Astrocyte (in vitro differentiated cells and primary cell): ENCODE measurements at regions not wholly inside any gene's neighbourhood (a gene's known extent, or its start where the extent isn't known, plus 50 kb on each side); places are given as distances from the start of the nearest gene placed in this dataset.

Experiments used
- DNase-seq: peaks from one replicate; pipeline ENCODE4 v3.0.0-alpha.2; 2010; ENCODE audit warnings: low read depth
- FAIRE-seq: peaks from 2 replicates; lab custom pipeline; 2011; peaks lifted over from hg19 to GRCh38; lab: Jason Lieb, UNC
- H2AFZ ChIP-seq: 2 replicates; pipeline ENCODE4 v1.6.0; 2012; ENCODE audit warnings: low read depth, low read length, inconsistent platforms
- H3K27ac ChIP-seq: 2 replicates; pipeline ENCODE4 v1.5.1; 2011; ENCODE audit warnings: low read depth, low read length, inconsistent platforms
- H3K27me3 ChIP-seq: 2 replicates; pipeline ENCODE4 v1.6.0; 2011; ENCODE audit warnings: low read length, inconsistent platforms; ENCODE audit not compliant: insufficient read depth
- H3K36me3 ChIP-seq: 2 replicates; pipeline ENCODE4 v1.5.1; 2011; ENCODE audit warnings: low read length, inconsistent platforms; ENCODE audit not compliant: insufficient read depth
- H3K4me1 ChIP-seq: 2 replicates; pipeline ENCODE4 v1.5.1; 2011; ENCODE audit warnings: low read length, inconsistent platforms; ENCODE audit not compliant: insufficient read depth
- H3K4me2 ChIP-seq: 2 replicates; pipeline ENCODE4 v1.6.0; 2012; ENCODE audit warnings: low read length, inconsistent platforms
- H3K4me3 ChIP-seq: 2 replicates; pipeline ENCODE4 v1.5.1; 2011; ENCODE audit warnings: low read depth, mild to moderate bottlenecking, low read length, inconsistent platforms; ENCODE audit not compliant: insufficient read depth
- H3K79me2 ChIP-seq: 2 replicates; pipeline ENCODE4 v1.6.0; 2012; ENCODE audit warnings: mild to moderate bottlenecking, low read length, inconsistent platforms; ENCODE audit not compliant: insufficient read depth
- H3K9ac ChIP-seq: 2 replicates; pipeline ENCODE4 v1.6.0; 2012; ENCODE audit warnings: mild to moderate bottlenecking, low read length, inconsistent platforms
- H3K9me3 ChIP-seq: 2 replicates; pipeline ENCODE4 v1.5.1; 2012; ENCODE audit warnings: low read depth, mild to moderate bottlenecking, low read length, inconsistent platforms; ENCODE audit not compliant: insufficient read depth
- H4K20me1 ChIP-seq: 2 replicates; pipeline ENCODE4 v1.6.0; 2012; ENCODE audit warnings: low read length, inconsistent platforms; ENCODE audit not compliant: insufficient read depth
- H3K27ac Mint-ChIP-seq: one replicate; pipeline ENCODE4 v1.8.0; 2021; ENCODE audit warnings: mild to moderate bottlenecking, mixed read lengths; ENCODE audit not compliant: unreplicated experiment
- H3K27me3 Mint-ChIP-seq: one replicate; pipeline ENCODE4 v1.8.0; 2021; ENCODE audit warnings: low read depth, mixed read lengths; ENCODE audit not compliant: unreplicated experiment
- H3K36me3 Mint-ChIP-seq: one replicate; pipeline ENCODE4 v1.8.0; 2021; ENCODE audit warnings: low read depth, mixed read lengths; ENCODE audit not compliant: unreplicated experiment
- H3K4me1 Mint-ChIP-seq: one replicate; pipeline ENCODE4 v1.8.0; 2021; ENCODE audit warnings: low read depth, mixed read lengths; ENCODE audit not compliant: unreplicated experiment
- H3K4me3 Mint-ChIP-seq: one replicate; pipeline ENCODE4 v1.8.0; 2021; ENCODE audit warnings: mild to moderate bottlenecking, moderate library complexity, mixed read lengths; ENCODE audit not compliant: unreplicated experiment
- H3K9me3 Mint-ChIP-seq: one replicate; pipeline ENCODE4 v1.8.0; 2021; ENCODE audit warnings: mild to moderate bottlenecking, mixed read lengths; ENCODE audit not compliant: unreplicated experiment
- CTCF ChIP-seq: IDR thresholded peaks from 2 replicates; pipeline ENCODE4 v1.5.1; 2011; ENCODE audit warnings: low read depth, mild to moderate bottlenecking, inconsistent platforms, low read length, moderate library complexity; ENCODE audit not compliant: insufficient read depth
- EZH2 ChIP-seq: IDR thresholded peaks from 2 replicates; pipeline ENCODE4 v1.6.1; 2012; ENCODE audit warnings: mild to moderate bottlenecking, low read length, inconsistent platforms; ENCODE audit not compliant: insufficient read depth

- Histone ChIP-seq H3K79me2 (no peaks in the 10 kb centered on the region), H2AFZ (no peak overlapping the region), H3K4me3 (no peak overlapping the region), H4K20me1 (no peaks in the 10 kb centered on the region), H3K9me3 (no peaks in the 10 kb centered on the region), H3K27ac (no peak overlapping the region), H3K4me2 (no peak overlapping the region), H3K4me1 (no peaks in the 10 kb centered on the region), H3K9ac (no peak overlapping the region), H3K27me3 (no peaks in the 10 kb centered on the region), H3K36me3 (no peaks in the 10 kb centered on the region)
- H3K27ac Mint-ChIP-seq = no peak overlapping the region
- no peak for FAIRE-seq
- H3K4me1 Mint-ChIP-seq = peaks cover 2% of the 10 kb centered on the region
- TF ChIP-seq CTCF = no peak
- no peak for TF ChIP-seq EZH2
- H3K36me3 Mint-ChIP-seq = no peaks in the 10 kb centered on the region
- DNase-seq = no peak
- no peaks in the 10 kb centered on the region for H3K27me3 Mint-ChIP-seq
- no peaks in the 10 kb centered on the region for H3K9me3 Mint-ChIP-seq
- H3K4me3 Mint-ChIP-seq = no peak overlapping the region
These were observed 292.5 kb upstream of the SGK1 start for GRCh38 chr6:134610411-134610810.

- H3K36me3 ChIP-seq = no peaks in the 10 kb centered on the region
- Mint-ChIP-seq H3K9me3 (peaks cover 4% of the 10 kb centered on the region), H3K4me1 (peaks cover under 1% of the 10 kb centered on the region), H3K27me3 (no peaks in the 10 kb centered on the region), H3K27ac (no peak overlapping the region), H3K36me3 (peaks cover 3% of the 10 kb centered on the region), H3K4me3 (no peak overlapping the region)
- H3K27me3 ChIP-seq = no peaks in the 10 kb centered on the region
- no peak for TF ChIP-seq CTCF
- TF ChIP-seq EZH2 = no peak
- H3K9ac ChIP-seq = no peak overlapping the region
- DNase-seq (no peak), FAIRE-seq (no peak)
- no peaks in the 10 kb centered on the region for H4K20me1 ChIP-seq
- H3K27ac ChIP-seq = no peak overlapping the region
- H3K9me3 ChIP-seq = no peaks in the 10 kb centered on the region
- no peak overlapping the region for H3K4me3 ChIP-seq
- no peaks in the 10 kb centered on the region for H3K4me1 ChIP-seq
- no peak overlapping the region for H2AFZ ChIP-seq
- no peaks in the 10 kb centered on the region for H3K79me2 ChIP-seq
- no peak overlapping the region for H3K4me2 ChIP-seq
These were observed 291.9 kb upstream of the SGK1 start for GRCh38 chr6:134609716-134610261.

- Histone ChIP-seq H3K4me1 (no peaks in the 10 kb centered on the region), H3K27ac (no peak overlapping the region), H3K4me2 (no peak overlapping the region), H3K27me3 (no peaks in the 10 kb centered on the region), H3K9ac (no peak overlapping the region), H3K36me3 (no peaks in the 10 kb centered on the region), H2AFZ (no peak overlapping the region), H3K4me3 (no peak overlapping the region), H3K79me2 (no peaks in the 10 kb centered on the region), H4K20me1 (no peaks in the 10 kb centered on the region), H3K9me3 (no peaks in the 10 kb centered on the region)
- Mint-ChIP-seq H3K4me3 (no peak overlapping the region), H3K4me1 (no peaks in the 10 kb centered on the region), H3K27me3 (no peaks in the 10 kb centered on the region), H3K27ac (no peak overlapping the region), H3K9me3 (peaks cover 4% of the 10 kb centered on the region), H3K36me3 (peaks cover 3% of the 10 kb centered on the region)
- no peak for FAIRE-seq
- TF ChIP-seq EZH2 (no peak), CTCF (no peak)
- DNase-seq = no peak
These were observed 289.5 kb upstream of the SGK1 start for GRCh38 chr6:134607411-134607810.
